D341Med (cell line): ENCODE measurements at regions not wholly inside any gene's neighbourhood (a gene's known extent, or its start where the extent isn't known, plus 50 kb on each side); places are given as distances from the start of the nearest gene placed in this dataset.
"Not testable (repeated sequence)": the region's sequence is repeated elsewhere in the genome, so short reads cannot be mapped to it uniquely, and the experiment has no call there.

Source experiments
- DNase-seq: peaks from one replicate; pipeline ENCODE4 v3.0.0; 2012; ENCODE audit warnings: low spot score

DNA sequence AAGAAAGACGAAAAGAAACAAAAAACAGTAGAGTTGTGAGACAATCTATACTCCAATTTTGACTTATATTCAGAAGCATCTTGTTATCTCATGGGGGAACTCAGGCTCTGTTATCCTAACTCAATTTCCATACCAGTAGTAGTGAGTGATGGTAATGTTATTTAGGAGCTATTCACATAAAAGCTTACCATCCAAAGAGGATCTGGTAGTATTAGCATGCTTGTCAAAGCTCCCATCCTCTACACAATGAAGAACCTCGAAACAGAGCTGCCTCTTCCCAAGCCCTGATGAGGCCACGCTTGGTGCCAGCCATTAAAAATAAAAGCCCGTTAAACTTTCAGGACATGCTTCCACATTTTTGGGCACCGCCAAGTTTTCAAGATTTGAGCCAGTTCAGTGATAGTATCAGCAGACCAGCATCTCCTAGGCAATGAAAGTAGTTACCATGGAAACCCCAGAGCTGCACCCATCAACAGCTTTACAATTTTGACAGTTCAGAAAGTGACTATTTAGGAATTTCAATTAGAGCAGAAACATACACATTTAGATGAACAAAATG lies 173.3 kb downstream of the CD83 start:
- no peak for DNase-seq

DNA sequence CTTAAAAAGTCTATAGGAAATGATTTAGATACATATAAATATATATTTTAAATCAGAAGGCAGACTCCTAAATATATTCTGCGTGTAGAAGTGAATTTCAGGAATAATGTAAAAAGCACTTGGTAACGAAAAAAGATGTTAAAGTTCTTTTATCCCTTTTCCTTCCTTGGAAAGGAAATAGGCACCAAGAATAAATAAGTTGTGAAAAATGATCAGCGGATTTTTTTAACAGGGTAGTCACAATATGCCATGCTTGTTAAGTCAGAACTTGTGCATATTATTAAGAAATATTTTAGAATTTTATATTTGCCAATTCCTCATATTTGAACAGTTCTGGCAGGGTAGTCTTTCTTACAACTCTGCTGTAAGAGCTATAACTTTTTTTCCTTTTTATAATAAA lies 173.8 kb downstream of the CD83 start:
- DNase-seq: no peak

DNA sequence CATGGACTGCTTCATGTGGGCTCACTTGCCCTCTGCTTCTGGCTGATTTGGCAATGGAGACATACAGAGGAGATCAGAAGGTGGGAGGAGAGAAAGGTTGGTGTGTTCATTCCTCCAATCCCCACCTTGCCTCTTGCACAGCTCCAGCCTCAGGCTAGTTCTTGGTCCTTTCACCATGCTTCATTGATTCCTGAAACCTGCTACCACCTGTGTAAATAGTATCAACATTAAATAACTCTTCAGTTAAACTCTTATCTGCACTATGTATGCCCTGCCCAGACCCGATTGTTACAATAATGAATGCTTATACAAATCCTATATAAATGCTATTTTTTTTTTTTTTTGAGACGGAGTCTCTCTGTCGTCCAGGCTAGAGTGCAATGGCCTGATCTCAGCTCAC lies 174.5 kb downstream of the CD83 start:
- DNase-seq: no peak

DNA sequence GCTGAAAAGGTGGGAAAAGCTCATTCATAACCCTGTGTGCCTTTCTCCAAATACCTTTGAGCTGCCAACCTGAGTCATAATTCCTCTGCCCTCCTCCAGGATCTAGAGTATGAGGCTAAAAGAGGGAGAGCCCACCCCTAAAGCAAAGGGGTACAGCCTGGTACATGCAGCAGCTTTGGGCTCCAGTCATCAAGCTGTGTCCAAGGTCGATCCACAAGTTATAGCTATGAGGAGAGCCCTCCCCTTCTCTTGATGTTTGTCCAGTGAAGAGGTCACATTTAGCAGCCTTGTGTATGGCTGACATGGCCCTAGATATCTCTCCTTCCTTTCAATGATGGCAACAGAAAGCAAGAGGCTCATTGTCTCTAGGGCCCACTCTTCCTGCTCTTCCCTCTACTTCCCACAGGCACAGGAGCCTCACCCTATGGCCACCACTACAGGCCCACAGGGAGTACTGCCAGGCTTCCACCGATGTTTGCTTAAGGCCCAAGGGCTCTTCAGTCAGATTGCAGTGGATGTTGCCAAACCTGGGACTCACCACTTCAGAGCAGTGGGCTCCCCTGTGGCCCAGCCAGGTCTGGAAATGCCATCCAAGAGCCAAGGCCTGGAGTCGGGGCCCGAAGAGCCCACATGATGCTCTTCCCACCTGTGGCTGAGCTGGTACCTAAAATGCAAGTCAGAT lies 176.8 kb downstream of the CD83 start:
- DNase-seq: no peak

DNA sequence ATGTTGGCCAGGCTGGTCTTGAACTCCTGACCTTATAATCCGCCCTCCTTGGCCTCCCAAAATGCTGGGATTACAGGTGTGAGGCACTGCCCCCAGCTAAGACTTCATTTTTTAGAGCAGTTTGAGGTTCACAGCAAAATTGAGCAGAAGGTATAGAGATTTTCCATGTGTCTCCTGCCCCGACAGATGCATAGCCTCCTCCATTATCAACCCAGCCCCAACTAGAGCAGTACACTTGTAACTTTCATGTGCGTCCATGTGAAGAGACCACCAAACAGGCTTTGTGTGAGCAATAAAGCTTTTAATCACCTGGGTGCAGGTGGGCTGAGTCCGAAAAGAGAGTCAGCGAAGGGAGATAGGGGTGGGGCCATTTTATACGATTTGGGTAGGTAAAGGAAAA lies 179.1 kb downstream of the CD83 start:
- DNase-seq: not testable (repeated sequence)

DNA sequence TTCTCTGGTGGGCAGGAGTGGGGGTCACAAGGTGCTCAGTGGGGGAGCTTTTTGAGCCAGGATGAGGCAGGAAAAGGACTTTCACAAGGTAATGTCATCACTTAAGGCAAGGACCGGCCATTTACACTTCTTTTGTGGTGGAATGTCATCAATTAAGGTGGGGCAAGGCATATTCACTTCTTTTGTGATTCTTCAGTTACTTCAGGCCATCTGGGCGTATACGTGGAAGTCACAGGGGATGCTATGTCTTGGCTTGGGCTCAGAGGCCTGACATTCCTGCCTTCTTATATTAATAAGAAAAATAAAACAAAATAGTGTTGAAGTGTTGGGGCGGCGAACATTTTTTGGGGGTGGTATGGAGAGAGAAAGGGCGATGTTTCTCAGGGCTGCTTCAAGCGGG lies 179.5 kb downstream of the CD83 start:
- not testable (repeated sequence) for DNase-seq

DNA sequence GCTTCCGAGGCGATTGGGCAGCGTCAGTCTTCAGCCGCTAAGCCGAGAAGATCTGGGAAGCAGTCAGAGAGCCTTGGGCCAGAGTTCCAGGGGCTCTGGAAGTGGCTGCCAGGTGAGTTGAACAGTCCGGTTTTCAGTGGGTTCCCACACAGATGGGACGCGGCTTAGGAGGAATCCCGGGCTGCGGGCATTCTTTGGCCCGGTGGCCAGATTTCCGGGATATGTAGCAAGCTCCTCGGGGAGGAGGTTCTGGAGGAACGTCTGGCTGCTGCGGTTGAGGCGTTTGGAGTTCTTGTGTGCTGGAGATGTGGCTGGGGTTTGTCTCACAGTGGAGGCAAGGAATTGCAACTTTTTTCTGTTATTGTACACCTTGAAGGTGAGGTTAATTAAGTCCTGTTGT lies 182.6 kb downstream of the CD83 start:
- not testable (repeated sequence) for DNase-seq

DNA sequence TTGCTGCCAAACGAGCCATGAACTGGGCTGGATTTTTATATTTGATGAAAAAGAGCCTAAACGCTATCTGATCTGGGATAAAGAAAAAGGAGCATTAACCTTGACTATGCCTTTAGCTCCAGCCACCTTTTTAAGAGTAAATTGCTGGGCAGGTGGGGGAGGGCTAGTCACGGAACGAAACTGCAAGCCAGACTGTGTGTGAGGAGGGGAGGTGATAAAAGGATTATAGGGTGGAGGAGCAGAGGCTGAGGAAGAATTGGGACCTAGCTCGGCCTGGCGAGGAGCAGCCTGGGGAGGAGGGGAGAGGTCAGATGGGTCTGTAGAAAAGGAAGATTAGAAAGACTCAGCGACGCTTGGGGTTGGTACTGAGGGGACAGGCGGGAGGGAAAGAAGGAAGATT lies 183.1 kb downstream of the CD83 start:
- not testable (repeated sequence) for DNase-seq

DNA sequence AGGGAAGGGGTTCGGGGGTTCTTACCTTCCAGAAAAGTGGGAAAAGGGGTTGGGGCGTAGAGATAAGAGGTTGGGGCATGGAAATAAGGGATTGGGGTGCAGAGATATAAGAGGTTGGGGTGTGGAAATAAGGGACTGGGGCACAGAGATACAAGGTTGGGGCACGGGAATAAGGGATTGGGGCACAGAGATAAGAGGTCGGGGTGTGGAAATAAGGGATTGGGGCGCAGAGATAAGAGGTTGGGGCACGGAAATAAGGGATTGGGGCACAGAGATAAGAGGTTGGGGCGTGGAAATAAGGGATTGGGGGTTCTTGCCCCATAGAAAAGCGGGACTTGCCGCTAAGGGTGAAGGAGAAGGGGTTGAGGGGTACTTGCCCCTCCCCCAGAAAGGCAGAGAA lies 183.9 kb downstream of the CD83 start:
- DNase-seq: not testable (repeated sequence)

DNA sequence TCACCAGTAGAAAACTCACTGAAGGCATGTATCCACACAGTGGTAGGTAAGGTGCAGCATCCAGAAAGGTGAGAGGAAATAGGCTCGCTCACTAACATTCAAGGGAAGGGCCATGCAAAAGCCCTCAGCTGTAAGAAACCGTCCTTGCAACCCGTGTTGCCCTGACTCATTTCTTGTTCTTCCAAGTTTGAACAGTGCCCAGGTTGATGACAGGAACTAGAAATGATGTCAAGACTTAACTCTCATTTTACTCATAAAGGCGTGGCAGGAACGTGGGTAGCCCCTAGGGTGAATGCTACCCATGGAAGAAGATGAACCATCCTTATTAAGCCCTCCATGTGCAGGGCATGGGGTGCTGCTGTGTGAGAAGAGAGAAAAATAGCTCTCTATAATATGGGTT lies 187.6 kb downstream of the CD83 start:
- no peak for DNase-seq

DNA sequence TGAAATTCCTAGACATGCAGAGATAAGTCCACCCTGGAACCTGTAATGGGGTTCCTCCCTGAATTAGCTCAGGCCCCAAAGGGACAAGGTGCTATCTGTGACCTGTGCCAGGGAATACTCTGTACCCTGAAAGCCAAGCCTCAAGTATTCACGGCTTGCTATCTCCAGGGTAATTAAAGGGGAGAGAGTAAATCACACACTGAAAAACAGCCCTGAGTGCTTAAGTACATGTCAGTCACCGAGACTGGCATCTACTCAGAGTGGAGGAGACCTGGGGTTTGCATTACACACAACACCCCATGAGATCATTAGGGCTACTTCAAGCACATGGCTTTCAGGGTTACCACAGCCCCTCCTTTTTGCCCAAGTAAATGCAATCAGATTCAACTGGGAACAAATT lies 188.1 kb downstream of the CD83 start:
- no peak for DNase-seq

DNA sequence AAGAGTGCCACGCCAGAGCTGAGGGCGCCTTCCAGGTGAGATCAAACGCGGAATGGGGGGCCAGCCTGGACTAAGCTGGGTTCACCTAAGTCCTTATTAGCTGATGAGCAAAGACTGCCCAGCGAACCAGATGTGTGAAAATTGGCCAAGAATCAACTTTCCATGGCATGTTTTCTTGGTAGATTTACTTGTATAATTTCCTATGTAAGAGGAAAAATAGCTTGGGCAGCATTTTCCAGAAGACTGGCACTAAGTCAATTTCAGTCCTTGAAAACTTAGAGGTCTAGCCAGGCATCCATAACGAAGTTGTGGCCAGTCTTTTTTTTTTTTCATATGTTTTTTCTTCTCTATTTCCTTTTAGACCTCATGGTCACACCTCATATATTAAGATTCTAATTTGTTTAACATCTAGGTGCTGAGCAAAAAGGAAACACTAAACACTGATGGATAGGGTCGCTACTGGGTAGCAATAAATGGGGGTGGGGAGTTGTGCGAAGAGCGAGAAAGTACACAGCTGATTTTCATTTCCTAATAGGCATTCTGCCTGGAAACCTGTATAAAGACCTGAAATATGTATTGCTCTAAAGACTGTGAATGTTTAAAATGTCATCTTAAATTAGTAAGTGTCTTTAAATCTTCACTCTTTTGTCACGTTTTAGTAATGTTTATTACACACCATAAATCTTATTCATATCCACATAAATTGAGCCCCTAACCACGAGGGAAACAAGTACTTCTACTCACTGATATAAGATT lies 188.8 kb downstream of the CD83 start:
- DNase-seq: no peak

DNA sequence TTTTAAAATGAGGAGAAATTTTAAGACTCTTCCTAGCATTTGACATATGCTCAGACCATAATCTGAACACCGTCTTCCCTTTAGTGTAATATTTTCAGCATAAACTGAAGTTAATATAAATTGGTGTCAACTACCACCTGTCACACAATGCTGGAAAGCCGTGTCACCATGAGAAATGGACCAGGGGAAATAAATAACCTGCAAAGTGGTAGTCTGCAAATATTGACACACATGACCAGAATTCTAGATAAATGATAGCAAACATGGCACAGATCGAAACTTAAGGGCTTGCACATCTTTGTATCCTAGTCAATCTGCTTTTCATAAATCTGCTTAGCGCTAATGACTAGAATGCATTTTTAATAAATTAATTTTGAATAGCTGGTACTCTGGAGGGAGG lies 191.9 kb downstream of the CD83 start:
- DNase-seq: no peak

DNA sequence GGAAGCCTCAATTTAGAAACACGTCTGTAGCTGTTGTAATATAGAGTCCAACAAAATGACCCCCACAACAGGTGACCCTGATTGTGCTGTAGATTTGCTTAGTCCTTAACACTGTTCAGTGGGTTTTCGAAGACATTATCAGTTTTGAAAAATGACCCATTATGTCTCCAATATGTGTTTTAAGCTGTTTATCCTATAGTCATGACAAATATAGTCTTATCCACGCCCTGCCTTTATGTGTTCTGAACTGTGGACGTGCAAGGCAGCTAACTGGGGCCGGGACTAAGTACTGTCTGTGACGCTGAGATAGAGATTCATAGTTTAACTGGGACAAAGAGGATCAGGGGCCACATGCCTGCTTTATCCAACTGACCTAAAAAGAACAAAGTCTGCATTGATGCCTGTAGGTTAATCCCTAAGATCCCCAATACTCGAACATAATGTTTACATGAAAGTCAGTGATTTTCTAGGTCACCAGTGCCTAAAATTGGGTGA lies 192.4 kb downstream of the CD83 start:
- DNase-seq: peak; percentile 31

DNA sequence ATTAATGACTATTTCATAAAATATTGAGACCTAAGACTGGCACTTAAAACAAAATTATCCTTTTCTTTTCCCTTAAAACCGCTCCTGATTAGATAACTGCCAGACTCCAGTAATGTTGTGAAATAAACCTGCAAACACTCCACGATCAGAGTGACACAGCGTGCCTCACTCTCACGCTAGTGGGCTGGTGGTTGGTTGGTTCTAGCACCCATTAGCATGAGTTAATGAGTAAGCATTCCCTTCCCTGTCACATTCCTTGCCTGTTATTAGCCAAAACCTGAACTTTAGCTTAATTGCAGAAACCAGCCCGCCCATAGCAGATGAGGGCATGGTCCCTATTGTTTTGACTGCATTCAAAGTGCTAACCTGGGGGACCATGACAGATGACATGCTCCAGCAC lies 193.4 kb downstream of the CD83 start:
- DNase-seq: no peak

DNA sequence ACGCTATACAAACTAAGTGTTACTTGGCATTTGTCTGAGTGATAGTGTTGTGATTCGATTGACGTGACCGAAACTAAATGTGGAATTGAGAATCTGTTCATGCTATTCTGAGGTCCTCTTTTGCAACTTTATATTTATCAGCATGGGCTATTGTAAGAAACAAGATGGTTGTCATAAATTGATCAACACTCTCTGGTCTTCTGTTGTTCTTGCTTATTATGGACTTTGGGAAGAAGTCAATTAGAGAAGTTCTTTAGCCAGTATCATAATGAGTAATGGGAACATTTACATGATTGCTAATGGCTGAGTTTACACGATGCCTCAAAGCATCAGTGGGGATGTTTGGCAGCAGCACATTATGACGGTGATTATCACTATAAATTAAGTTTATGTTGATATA lies 195.0 kb downstream of the CD83 start:
- no peak for DNase-seq

DNA sequence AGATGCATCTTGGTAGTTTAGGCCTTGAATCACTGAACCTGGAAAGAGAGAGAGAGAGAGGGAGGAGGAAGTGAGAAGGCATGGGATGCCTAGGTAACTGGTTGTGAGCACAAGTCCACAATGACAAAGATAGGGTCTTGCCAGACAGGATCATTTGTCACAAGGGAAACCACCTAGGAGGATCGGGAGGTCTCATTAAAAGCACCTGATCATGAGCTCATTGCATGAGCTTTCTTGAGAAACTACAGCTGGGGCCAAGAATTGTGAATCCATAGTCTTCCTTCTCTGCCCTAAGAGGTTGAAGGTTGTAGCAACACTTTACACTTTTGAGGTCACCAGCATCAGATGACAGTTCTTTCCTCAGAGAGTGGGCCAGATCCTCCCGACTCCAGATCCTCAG lies 195.7 kb downstream of the CD83 start:
- no peak for DNase-seq

DNA sequence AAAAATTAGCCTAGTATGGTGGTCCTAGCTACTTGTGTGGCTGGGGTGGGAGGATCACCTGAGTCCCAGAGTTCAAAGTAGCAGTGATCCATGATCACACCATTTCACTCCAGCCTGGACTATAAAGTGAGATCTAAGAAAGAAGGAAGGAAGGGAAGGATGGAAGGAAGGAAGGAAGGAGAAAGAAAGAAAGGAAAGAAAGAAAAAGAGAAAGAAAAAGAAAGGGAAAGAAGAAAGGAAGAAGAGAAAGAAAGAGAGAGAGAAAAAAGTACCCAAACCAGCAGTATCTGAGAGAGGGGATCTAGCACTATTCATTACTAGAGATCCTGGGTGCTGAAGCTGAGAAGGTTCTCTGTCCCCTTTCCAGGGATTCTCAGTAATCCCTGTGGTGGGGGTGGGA lies 197.8 kb downstream of the CD83 start:
- no peak for DNase-seq

DNA sequence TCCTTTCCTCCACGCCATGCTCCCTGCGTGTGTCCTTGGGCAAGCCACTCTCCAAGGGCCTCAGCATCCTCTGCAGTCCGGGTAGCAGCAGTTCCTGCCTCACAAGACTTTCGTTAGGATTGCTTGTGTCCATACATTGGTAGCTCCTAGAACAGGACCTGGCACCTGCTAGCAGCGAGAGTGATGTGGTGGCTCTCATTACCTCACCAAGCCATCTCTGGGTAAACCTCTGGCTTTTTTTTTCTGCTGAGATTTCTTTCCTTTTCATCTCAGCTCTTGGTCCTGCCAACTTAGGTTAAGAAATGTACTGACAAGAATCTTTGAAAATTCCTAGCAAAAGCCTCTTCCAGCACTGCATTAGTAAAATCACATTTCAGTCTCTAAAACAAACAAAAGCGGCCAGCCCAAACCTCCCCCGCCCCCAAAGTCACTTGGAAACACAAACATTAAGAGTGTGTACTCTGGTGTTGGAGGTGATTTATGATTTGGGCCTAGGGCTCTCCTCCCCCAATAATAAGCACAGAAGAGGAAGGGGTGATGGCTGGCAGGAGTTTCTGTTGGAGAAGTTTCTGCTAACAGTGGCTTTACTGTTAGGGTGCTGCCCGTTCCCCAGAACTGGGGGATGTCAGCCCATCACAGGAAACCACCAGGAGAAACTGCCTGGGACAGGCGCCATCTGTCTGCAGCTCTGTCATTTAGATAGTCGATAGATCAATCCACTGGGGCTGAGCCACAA lies 199.2 kb downstream of the CD83 start:
- peak; percentile 36 for DNase-seq

DNA sequence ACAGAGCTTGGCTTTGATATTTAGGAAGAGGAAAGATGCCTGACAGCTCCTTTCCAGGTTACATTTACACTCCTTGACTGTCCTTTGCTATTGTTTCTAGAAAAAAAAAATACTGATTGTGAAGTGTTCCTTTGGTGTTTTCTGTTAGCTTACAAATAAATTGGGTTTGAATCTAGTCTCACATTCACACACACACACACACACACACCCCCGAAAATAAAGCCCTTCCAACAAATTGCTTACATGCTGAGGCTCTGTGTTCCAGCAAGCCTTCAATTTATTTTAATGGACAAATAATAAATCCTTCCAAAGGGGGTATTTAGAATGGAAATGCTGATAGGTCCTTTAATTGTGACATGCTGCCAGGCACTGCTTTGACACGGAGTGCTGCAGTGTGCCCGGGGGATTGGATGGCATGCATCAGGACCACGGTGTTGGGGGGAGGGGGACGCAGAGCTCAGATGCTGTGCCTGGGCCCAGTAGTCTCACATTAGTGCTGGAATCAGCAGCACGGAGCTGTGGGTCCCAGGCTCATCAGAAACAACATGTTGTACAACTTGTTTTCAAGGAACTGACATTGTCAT lies 199.9 kb downstream of the CD83 start:
- no peak for DNase-seq

DNA sequence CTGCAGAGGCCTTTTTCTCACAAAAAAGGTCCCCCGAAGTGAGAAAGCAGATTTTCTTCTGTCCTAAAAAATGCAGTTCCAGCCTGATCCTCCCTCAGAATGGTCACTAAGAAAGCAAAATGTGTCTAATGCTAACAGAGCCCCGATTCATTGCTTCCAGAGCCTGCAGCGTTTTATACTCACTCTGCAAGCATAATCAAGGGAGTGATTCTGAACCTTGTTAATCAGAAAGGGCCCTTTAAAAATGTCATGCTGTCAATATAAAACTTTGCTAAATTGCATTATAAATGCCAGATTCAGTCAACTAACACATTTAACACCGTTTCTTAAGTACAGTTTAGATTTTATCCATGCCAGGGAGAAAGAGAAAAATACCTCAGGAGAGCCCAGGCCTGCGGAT lies 202.8 kb downstream of the CD83 start:
- DNase-seq: no peak
